ENCODE measurements at regions not wholly inside any gene's neighbourhood (a gene's known extent, or its start where the extent isn't known, plus 50 kb on each side); places are given as distances from the start of the nearest gene placed in this dataset.

DNA sequence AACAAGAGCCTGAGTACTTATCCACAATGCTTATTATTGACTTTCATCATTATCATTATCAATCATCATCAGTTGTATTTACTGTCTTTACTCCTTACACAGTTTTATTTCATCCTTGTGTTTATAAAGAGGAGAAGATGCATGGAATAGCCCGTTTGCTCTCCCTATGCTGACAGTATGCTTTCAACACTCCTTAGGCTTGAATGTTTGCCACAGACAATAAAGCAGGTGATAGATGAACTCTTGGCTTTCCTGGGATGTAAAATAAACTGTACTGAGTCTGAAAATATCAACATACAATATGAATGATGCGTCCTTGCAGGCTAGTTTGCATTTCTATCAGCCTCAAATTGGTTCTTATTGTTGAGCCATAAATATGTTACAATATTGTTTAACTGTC lies 891.8 kb upstream of the NCAM2 start:
- TF ChIP-seq, protein P1, sequence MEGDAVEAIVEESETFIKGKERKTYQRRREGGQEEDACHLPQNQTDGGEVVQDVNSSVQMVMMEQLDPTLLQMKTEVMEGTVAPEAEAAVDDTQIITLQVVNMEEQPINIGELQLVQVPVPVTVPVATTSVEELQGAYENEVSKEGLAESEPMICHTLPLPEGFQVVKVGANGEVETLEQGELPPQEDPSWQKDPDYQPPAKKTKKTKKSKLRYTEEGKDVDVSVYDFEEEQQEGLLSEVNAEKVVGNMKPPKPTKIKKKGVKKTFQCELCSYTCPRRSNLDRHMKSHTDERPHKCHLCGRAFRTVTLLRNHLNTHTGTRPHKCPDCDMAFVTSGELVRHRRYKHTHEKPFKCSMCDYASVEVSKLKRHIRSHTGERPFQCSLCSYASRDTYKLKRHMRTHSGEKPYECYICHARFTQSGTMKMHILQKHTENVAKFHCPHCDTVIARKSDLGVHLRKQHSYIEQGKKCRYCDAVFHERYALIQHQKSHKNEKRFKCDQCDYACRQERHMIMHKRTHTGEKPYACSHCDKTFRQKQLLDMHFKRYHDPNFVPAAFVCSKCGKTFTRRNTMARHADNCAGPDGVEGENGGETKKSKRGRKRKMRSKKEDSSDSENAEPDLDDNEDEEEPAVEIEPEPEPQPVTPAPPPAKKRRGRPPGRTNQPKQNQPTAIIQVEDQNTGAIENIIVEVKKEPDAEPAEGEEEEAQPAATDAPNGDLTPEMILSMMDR (IDR thresholded peaks at IDR 0.05; ENCODE audit: insufficient read depth, low read depth, low read length), result no peak
- no peak for TF ChIP-seq EZH2 (IDR thresholded peaks at IDR 0.05; ENCODE audit: insufficient read depth, low read length)
- Mint-ChIP-seq H3K36me3 (ENCODE audit: low read depth, unreplicated experiment) (no peaks in the 10 kb centered on the region), H3K27me3 (ENCODE audit: low read depth, unreplicated experiment) (no peaks in the 10 kb centered on the region), H3K9me3 (ENCODE audit: unreplicated experiment) (peaks cover 1% of the 10 kb centered on the region), H3K4me1 (ENCODE audit: low read depth, unreplicated experiment) (no peaks in the 10 kb centered on the region), H3K27ac (ENCODE audit: unreplicated experiment) (no peak overlapping the region), H3K4me3 (ENCODE audit: unreplicated experiment) (no peak overlapping the region)
- H2AFZ ChIP-seq (ENCODE audit: low read depth, low read length), result no peak overlapping the region
- no peaks in the 10 kb centered on the region for H3K9me3 ChIP-seq (ENCODE audit: insufficient read depth, low read depth, low read length)
- no peak overlapping the region for H3K9ac ChIP-seq (ENCODE audit: low read length)
- H3K27me3 ChIP-seq (ENCODE audit: insufficient read depth, low read length), result no peaks in the 10 kb centered on the region
- H3K36me3 ChIP-seq (ENCODE audit: insufficient read depth, low read length), result no peaks in the 10 kb centered on the region
- no peaks in the 10 kb centered on the region for H4K20me1 ChIP-seq (ENCODE audit: insufficient read depth, low read length)
- FAIRE-seq, result no peak
- no peaks in the 10 kb centered on the region for H3K4me1 ChIP-seq (ENCODE audit: insufficient read depth, low read length)
- no peak for DNase-seq (ENCODE audit: low read depth)
- no peak overlapping the region for H3K4me2 ChIP-seq (ENCODE audit: low read length)
- H3K4me3 ChIP-seq (ENCODE audit: insufficient read depth, low read depth, low read length), result no peak overlapping the region
- H3K79me2 ChIP-seq (ENCODE audit: insufficient read depth, low read length), result no peaks in the 10 kb centered on the region
- H3K27ac ChIP-seq (ENCODE audit: low read depth, low read length), result no peak overlapping the region

DNA sequence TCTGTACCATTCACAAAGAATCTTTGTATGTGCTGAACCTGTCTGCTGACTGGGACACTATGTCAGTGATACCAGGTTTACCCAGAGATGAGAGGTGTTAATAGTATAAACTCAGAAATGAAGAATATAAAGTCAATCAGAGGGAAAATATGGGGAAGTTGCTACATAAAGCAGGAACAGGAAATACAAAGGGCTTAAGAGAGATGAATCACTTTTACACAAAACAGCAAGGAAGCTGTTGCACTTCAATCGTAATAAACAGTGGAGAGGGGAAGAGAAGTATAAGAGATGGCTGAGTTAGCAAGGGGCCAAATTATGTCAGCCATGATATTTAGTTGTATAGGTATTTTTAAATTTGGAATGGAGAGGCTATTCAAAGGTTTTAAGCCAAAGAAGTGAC lies 890.2 kb upstream of the NCAM2 start:
- no peaks in the 10 kb centered on the region for H3K4me1 Mint-ChIP-seq (ENCODE audit: low read depth, unreplicated experiment)
- Histone ChIP-seq H3K4me2 (ENCODE audit: low read length) (no peak overlapping the region), H3K27ac (ENCODE audit: low read depth, low read length) (no peak overlapping the region), H3K9me3 (ENCODE audit: insufficient read depth, low read depth, low read length) (no peaks in the 10 kb centered on the region), H3K4me1 (ENCODE audit: insufficient read depth, low read length) (no peaks in the 10 kb centered on the region), H3K27me3 (ENCODE audit: insufficient read depth, low read length) (no peaks in the 10 kb centered on the region), H3K4me3 (ENCODE audit: insufficient read depth, low read depth, low read length) (no peak overlapping the region), H3K79me2 (ENCODE audit: insufficient read depth, low read length) (no peaks in the 10 kb centered on the region), H2AFZ (ENCODE audit: low read depth, low read length) (no peak overlapping the region), H4K20me1 (ENCODE audit: insufficient read depth, low read length) (no peaks in the 10 kb centered on the region), H3K9ac (ENCODE audit: low read length) (no peak overlapping the region), H3K36me3 (ENCODE audit: insufficient read depth, low read length) (no peaks in the 10 kb centered on the region)
- H3K27ac Mint-ChIP-seq (ENCODE audit: unreplicated experiment), result no peak overlapping the region
- peaks cover 1% of the 10 kb centered on the region for H3K9me3 Mint-ChIP-seq (ENCODE audit: unreplicated experiment)
- FAIRE-seq (no peak), DNase-seq (ENCODE audit: low read depth) (no peak)
- no peaks in the 10 kb centered on the region for H3K36me3 Mint-ChIP-seq (ENCODE audit: low read depth, unreplicated experiment)
- H3K4me3 Mint-ChIP-seq (ENCODE audit: unreplicated experiment), result no peak overlapping the region
- no peak for TF ChIP-seq EZH2 (IDR thresholded peaks at IDR 0.05; ENCODE audit: insufficient read depth, low read length)
- TF ChIP-seq, protein P1 (IDR thresholded peaks at IDR 0.05; ENCODE audit: insufficient read depth, low read depth, low read length), result no peak
- H3K27me3 Mint-ChIP-seq (ENCODE audit: low read depth, unreplicated experiment), result no peaks in the 10 kb centered on the region

DNA sequence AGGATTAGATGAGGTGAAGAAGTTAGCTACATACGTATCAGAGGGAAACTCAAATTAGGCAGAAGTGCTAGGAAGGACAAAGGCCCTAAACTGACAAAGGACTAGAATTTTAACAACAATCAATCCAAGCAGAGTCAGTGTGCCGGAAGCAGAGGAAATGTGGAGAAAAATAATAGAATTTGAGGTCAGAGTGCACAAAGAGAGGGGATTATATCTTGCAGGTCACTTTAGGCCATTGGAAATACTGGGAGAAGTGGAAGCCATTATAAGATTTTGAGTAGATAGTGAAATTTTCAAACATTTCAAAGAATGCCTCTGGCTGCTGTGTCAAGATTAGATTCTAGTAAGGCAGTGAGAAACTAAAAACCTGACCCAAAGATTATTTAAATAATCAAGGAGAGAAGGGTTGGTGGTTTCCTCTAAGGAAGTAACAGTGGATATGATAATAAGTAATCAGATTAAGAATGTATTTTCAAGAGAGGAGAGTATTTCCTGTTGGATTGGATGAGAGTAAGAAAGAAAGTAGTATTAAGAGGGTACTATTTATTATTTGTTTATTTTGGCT lies 889.2 kb upstream of the NCAM2 start:
- H3K4me2 ChIP-seq (ENCODE audit: low read length), result no peak overlapping the region
- Mint-ChIP-seq H3K9me3 (ENCODE audit: unreplicated experiment) (no peaks in the 10 kb centered on the region), H3K4me3 (ENCODE audit: unreplicated experiment) (no peak overlapping the region), H3K4me1 (ENCODE audit: low read depth, unreplicated experiment) (no peaks in the 10 kb centered on the region), H3K36me3 (ENCODE audit: low read depth, unreplicated experiment) (no peaks in the 10 kb centered on the region), H3K27ac (ENCODE audit: unreplicated experiment) (no peak overlapping the region), H3K27me3 (ENCODE audit: low read depth, unreplicated experiment) (no peaks in the 10 kb centered on the region)
- DNase-seq (ENCODE audit: low read depth), result no peak
- no peak overlapping the region for H3K4me3 ChIP-seq (ENCODE audit: insufficient read depth, low read depth, low read length)
- no peak overlapping the region for H2AFZ ChIP-seq (ENCODE audit: low read depth, low read length)
- no peaks in the 10 kb centered on the region for H3K9me3 ChIP-seq (ENCODE audit: insufficient read depth, low read depth, low read length)
- FAIRE-seq, result no peak
- no peaks in the 10 kb centered on the region for H3K79me2 ChIP-seq (ENCODE audit: insufficient read depth, low read length)
- H3K27me3 ChIP-seq (ENCODE audit: insufficient read depth, low read length), result no peaks in the 10 kb centered on the region
- no peak overlapping the region for H3K27ac ChIP-seq (ENCODE audit: low read depth, low read length)
- no peak overlapping the region for H3K9ac ChIP-seq (ENCODE audit: low read length)
- H4K20me1 ChIP-seq (ENCODE audit: insufficient read depth, low read length), result no peaks in the 10 kb centered on the region
- no peak for TF ChIP-seq EZH2 (IDR thresholded peaks at IDR 0.05; ENCODE audit: insufficient read depth, low read length)
- TF ChIP-seq, protein P1 (IDR thresholded peaks at IDR 0.05; ENCODE audit: insufficient read depth, low read depth, low read length), result no peak
- no peaks in the 10 kb centered on the region for H3K4me1 ChIP-seq (ENCODE audit: insufficient read depth, low read length)
- no peaks in the 10 kb centered on the region for H3K36me3 ChIP-seq (ENCODE audit: insufficient read depth, low read length)

Measured in astrocyte (in vitro differentiated cells and primary cell).